ENCODE measurements at regions not wholly inside any gene's neighbourhood (a gene's known extent, or its start where the extent isn't known, plus 50 kb on each side); places are given as distances from the start of the nearest gene placed in this dataset.
A peak's percentile ranks its signal among the peaks of the same experiment; 100 is the strongest.

DNA sequence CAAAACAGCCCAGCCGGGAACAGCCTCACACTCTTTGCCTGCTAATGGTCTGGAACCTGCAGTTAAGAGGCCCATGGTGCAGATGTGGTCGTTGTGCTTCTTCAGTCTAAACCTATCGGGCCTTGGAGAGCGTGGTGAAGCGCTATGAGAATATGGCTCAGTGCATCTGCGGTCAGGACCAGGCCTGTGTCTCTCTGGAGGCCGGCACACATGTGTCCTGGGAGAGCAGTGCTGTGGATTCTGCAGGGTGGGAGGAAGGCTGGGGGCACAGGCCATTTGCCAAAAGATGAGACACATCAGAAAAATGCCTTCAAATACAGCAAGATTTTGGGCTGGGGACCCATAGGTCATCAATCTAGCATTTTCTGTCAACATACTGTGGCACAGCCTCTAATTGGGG is 231.5 kb upstream of the GLI3 start:
- DNase-seq (ENCODE audit: extremely low spot score, unreplicated experiment), result no peak
- Mint-ChIP-seq H3K4me1 (ENCODE audit: unreplicated experiment) (no peaks in the 10 kb centered on the region), H3K36me3 (no peaks in the 10 kb centered on the region), H3K27me3 (no peaks in the 10 kb centered on the region), H3K27ac (no peak overlapping the region), H3K9me3 (peaks cover 18% of the 10 kb centered on the region), H3K4me3 (no peak overlapping the region)
- TF ChIP-seq, protein P1, sequence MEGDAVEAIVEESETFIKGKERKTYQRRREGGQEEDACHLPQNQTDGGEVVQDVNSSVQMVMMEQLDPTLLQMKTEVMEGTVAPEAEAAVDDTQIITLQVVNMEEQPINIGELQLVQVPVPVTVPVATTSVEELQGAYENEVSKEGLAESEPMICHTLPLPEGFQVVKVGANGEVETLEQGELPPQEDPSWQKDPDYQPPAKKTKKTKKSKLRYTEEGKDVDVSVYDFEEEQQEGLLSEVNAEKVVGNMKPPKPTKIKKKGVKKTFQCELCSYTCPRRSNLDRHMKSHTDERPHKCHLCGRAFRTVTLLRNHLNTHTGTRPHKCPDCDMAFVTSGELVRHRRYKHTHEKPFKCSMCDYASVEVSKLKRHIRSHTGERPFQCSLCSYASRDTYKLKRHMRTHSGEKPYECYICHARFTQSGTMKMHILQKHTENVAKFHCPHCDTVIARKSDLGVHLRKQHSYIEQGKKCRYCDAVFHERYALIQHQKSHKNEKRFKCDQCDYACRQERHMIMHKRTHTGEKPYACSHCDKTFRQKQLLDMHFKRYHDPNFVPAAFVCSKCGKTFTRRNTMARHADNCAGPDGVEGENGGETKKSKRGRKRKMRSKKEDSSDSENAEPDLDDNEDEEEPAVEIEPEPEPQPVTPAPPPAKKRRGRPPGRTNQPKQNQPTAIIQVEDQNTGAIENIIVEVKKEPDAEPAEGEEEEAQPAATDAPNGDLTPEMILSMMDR (conservative IDR thresholded peaks at IDR 0.05), result no peak

DNA sequence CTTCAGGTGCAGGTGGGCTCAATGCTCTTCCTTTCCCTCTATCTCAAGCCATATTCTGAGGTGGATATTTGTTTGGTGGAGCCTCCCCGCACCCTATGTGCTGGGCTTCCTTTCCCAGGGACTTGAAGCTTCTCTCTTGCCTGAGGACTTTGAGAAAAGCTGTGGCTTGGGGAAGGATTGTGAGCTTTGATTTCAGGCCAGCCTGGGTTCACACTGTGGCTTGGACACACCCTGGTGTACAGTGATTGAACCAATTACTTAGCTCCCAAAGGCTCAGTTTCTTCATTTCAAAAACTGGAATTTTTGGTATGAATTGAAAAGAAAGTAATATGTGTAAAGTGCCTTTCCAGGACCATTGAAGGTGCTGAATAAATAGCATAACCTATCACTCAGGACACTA is 224.5 kb upstream of the GLI3 start:
- Mint-ChIP-seq H3K36me3 (no peaks in the 10 kb centered on the region), H3K27ac (no peak overlapping the region), H3K4me3 (no peak overlapping the region), H3K4me1 (ENCODE audit: unreplicated experiment) (peaks cover 18% of the 10 kb centered on the region), H3K9me3 (peaks cover 7% of the 10 kb centered on the region), H3K27me3 (no peaks in the 10 kb centered on the region)
- no peak for DNase-seq (ENCODE audit: extremely low spot score, unreplicated experiment)
- TF ChIP-seq, protein P1 (conservative IDR thresholded peaks at IDR 0.05), result no peak

DNA sequence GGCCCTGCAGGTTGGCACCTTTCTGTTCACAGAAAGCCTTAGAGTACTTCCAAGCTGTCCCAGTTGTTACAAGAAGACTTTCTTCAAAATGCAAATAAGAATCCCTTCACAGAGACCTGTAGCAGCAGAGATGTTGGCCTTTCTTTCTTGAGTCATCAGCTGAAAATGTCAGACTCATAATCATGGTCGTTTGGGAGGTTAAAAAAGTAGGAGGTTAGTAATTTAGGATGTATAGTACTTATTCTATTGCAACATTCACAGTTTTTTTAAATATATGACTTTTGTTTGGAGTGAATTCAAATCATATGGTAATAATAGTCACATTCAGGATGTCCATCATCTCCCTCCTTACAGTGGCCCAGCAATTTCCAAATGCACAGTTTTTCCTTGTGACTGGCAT is 223.9 kb upstream of the GLI3 start:
- no peak for DNase-seq (ENCODE audit: extremely low spot score, unreplicated experiment)
- Mint-ChIP-seq H3K4me1 (ENCODE audit: unreplicated experiment) (peaks cover 24% of the 10 kb centered on the region), H3K27ac (no peak overlapping the region), H3K27me3 (no peaks in the 10 kb centered on the region), H3K4me3 (no peak overlapping the region), H3K36me3 (no peaks in the 10 kb centered on the region), H3K9me3 (peaks cover 7% of the 10 kb centered on the region)
- TF ChIP-seq, protein P1 (conservative IDR thresholded peaks at IDR 0.05), result no peak

DNA sequence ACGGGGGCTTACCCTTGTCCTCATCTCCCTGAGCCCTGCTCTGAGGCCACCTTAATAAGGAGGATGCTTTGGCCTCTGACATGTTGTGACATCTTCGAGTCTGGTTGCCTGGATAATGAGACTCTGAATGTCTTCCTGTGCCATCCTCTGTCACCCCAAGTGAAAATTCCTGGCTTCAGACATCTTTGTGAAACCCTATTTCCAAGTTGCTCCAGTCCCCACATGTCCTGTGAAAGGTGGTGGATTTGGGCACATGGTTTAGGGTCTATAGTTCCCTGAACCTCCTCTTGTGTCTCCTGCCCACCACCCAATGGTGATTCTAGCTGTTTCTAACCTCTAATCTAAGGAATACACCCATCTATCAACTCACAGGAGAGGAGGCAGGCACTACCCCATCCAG is 223.1 kb upstream of the GLI3 start:
- peaks cover 7% of the 10 kb centered on the region for H3K9me3 Mint-ChIP-seq
- peaks cover 32% of the 10 kb centered on the region for H3K4me1 Mint-ChIP-seq (ENCODE audit: unreplicated experiment)
- no peak overlapping the region for H3K27ac Mint-ChIP-seq
- TF ChIP-seq, protein P1 (conservative IDR thresholded peaks at IDR 0.05), result no peak
- H3K36me3 Mint-ChIP-seq, result no peaks in the 10 kb centered on the region
- no peak overlapping the region for H3K4me3 Mint-ChIP-seq
- H3K27me3 Mint-ChIP-seq, result no peaks in the 10 kb centered on the region
- DNase-seq (ENCODE audit: extremely low spot score, unreplicated experiment), result no peak

DNA sequence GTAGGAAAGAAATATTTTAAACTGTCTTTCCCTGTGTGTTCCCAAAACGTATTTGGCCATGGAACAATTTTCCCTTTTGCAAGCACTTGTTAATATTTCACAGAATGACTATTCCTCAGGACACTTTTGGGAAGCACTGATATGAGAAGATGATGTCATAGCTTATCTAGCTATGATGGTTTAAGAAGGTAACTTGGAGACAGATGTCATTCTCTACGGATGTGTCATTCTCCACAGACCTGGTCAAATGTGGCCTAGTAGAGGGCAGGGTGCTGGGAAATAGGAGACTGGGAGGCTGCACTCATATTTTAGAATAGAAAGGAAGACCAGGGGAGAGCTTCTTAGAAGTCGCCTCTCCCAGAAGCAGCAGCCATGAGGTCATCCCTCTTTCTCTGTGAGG is 220.7 kb upstream of the GLI3 start:
- H3K9me3 Mint-ChIP-seq, result no peaks in the 10 kb centered on the region
- no peak overlapping the region for H3K4me3 Mint-ChIP-seq
- TF ChIP-seq, protein P1 (conservative IDR thresholded peaks at IDR 0.05), result no peak
- no peak for DNase-seq (ENCODE audit: extremely low spot score, unreplicated experiment)
- peaks cover 50% of the 10 kb centered on the region for H3K4me1 Mint-ChIP-seq (ENCODE audit: unreplicated experiment)
- H3K27me3 Mint-ChIP-seq, result peaks cover 3% of the 10 kb centered on the region
- no peak overlapping the region for H3K27ac Mint-ChIP-seq
- no peaks in the 10 kb centered on the region for H3K36me3 Mint-ChIP-seq

DNA sequence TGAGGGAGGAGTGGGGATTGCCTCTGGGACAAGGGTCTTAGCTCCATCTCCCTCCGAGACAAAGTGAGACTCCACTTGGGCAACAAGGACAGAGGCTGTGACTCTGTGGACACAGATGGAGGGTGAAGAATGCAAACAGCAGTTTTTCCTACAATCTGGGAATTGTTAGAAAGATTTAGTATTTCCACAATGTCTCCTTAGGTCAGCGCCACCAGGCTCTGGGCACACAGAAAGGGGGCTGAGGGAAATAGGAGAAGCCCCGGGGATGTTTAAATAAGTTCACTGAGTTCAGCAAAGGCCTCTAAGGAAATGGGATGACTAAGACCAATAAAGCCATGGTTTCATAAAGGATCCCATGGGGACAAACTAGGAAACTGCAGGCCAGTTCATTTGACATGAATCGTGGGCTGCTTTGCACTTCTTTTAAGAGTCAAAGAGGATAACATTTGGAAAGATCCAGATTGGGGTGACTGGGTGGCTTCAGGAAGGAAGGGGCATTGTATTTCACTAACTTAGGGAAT is 219.8 kb upstream of the GLI3 start:
- Mint-ChIP-seq H3K36me3 (no peaks in the 10 kb centered on the region), H3K4me1 (ENCODE audit: unreplicated experiment) (peaks cover 50% of the 10 kb centered on the region), H3K9me3 (no peaks in the 10 kb centered on the region), H3K4me3 (peak overlapping the region; percentile 4), H3K27ac (no peak overlapping the region), H3K27me3 (peaks cover 3% of the 10 kb centered on the region)
- DNase-seq (ENCODE audit: extremely low spot score, unreplicated experiment), result no peak
- TF ChIP-seq, protein P1 (conservative IDR thresholded peaks at IDR 0.05), result no peak
